ENCODE measurements at regions not wholly inside any gene's neighbourhood (a gene's known extent, or its start where the extent isn't known, plus 50 kb on each side); places are given as distances from the start of the nearest gene placed in this dataset.
"Not testable (repeated sequence)": the region's sequence is repeated elsewhere in the genome, so short reads cannot be mapped to it uniquely, and the experiment has no call there.

DNA sequence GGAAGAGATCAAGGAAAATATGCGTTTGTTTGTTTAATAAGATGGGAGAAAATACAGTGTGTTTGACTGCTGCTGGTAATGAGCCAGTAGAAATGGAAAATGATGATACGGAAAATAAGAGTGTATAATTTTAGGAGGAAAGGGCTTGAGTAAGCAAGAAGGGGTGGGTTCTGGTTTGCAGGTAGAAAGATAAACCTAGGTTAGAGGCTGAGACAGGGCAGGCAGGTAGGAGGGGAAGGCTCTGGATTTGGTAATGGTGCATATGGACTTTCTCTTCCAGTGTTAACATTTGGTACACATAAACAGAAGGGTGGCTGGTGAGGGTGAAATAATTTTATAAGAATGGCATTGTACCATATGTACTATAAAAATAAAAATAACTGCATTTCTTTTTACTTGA lies 84.4 kb downstream of the SRGAP2 start:
- H3K4me1 ChIP-seq (ENCODE audit: control insufficient read depth, insufficient read depth, low read length); H3K27ac ChIP-seq (ENCODE audit: low read length); H3K9me3 ChIP-seq (ENCODE audit: control insufficient read depth in 2 of 2, low read length in 2 of 2); H3K4me3 ChIP-seq (ENCODE audit: low read length in 2 of 2); H3K36me3 ChIP-seq (ENCODE audit: control insufficient read depth in 2 of 2, insufficient read depth in 2 of 2, low read length in 2 of 2); H3K9ac ChIP-seq (ENCODE audit: low read length in 2 of 2); H3K27me3 ChIP-seq (ENCODE audit: control insufficient read depth in 1 of 2, insufficient read depth in 2 of 2, low read length in 2 of 2): not testable (repeated sequence)

- not testable (repeated sequence) for H3K36me3 ChIP-seq (ENCODE audit: control insufficient read depth in 2 of 2, insufficient read depth in 2 of 2, low read length in 2 of 2); H3K9me3 ChIP-seq (ENCODE audit: control insufficient read depth in 2 of 2, low read length in 2 of 2)
These were observed 85.1 kb downstream of the SRGAP2 start for GRCh38 chr1:206288453-206288852.

DNA sequence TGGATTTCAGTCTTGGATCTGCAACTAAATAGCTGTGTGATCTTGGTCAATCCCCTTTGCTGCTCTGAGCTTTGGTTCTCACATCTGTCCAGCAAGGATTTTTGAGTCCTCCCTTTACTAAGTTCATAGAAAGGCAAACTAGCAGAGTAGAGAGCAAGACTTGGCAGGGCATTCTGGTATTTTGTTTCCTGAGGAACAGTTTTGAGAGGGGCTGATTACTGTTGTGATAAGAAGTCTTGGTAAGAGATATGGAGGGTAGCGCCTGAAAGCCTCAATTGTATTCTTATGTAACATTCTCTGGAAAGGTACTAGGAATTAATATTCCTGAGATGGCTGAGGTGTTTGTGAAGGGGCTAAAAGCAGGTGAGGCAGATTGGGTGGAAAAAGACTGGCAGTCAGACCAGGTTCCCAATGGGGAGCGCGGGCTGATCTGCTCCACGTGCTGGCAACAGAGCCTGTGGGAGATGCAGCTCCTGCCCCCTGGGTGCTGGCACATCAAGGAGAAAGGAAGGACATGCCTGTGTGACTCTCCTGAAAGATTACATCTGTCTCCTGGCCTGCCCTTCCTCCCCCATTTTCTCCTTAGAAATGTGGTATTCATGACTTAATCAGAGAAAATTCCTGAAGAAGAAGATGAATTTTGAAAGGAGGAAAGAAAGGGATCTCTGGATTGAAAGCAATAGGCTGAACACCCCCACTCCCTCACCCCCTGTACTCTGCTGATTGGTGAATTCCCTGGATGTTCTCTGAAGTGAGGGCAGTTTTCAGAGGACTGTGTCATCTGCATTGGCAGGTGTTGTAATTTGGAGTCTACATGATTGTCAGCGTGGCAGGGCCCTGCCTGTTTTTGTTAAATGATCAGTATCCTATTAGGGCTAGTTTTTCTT lies 94.0 kb downstream of the SRGAP2 start:
- H3K4me3 ChIP-seq (ENCODE audit: low read length in 2 of 2); H3K9me3 ChIP-seq (ENCODE audit: control insufficient read depth in 2 of 2, low read length in 2 of 2); H3K27ac ChIP-seq (ENCODE audit: low read length); H3K4me1 ChIP-seq (ENCODE audit: control insufficient read depth, insufficient read depth, low read length); H3K36me3 ChIP-seq (ENCODE audit: control insufficient read depth in 2 of 2, insufficient read depth in 2 of 2, low read length in 2 of 2); H3K27me3 ChIP-seq (ENCODE audit: control insufficient read depth in 1 of 2, insufficient read depth in 2 of 2, low read length in 2 of 2); H3K9ac ChIP-seq (ENCODE audit: low read length in 2 of 2): not testable (repeated sequence)

More at GRCh38 chr1:206288453-206288852, 85.1 kb downstream of the SRGAP2 start:
- not testable (repeated sequence) for H3K27me3 ChIP-seq (ENCODE audit: control insufficient read depth in 1 of 2, insufficient read depth in 2 of 2, low read length in 2 of 2); H3K4me1 ChIP-seq (ENCODE audit: control insufficient read depth, insufficient read depth, low read length); H3K9ac ChIP-seq (ENCODE audit: low read length in 2 of 2); H3K4me3 ChIP-seq (ENCODE audit: low read length in 2 of 2); H3K27ac ChIP-seq (ENCODE audit: low read length)

- not testable (repeated sequence) for H3K9me3 ChIP-seq (ENCODE audit: control insufficient read depth in 2 of 2, low read length in 2 of 2); H3K27ac ChIP-seq (ENCODE audit: low read length)
These were observed 94.7 kb downstream of the SRGAP2 start for GRCh38 chr1:206298032-206298392.

GRCh38 chr1:206299181-206299791 lies 95.9 kb downstream of the SRGAP2 start:
- not testable (repeated sequence) for H3K4me3 ChIP-seq (ENCODE audit: low read length in 2 of 2); H3K27ac ChIP-seq (ENCODE audit: low read length); H3K4me1 ChIP-seq (ENCODE audit: control insufficient read depth, insufficient read depth, low read length); H3K9ac ChIP-seq (ENCODE audit: low read length in 2 of 2); H3K27me3 ChIP-seq (ENCODE audit: control insufficient read depth in 1 of 2, insufficient read depth in 2 of 2, low read length in 2 of 2); H3K36me3 ChIP-seq (ENCODE audit: control insufficient read depth in 2 of 2, insufficient read depth in 2 of 2, low read length in 2 of 2); H3K9me3 ChIP-seq (ENCODE audit: control insufficient read depth in 2 of 2, low read length in 2 of 2)

More at GRCh38 chr1:206298032-206298392, 94.7 kb downstream of the SRGAP2 start:
- H3K9ac ChIP-seq (ENCODE audit: low read length in 2 of 2); H3K4me3 ChIP-seq (ENCODE audit: low read length in 2 of 2); H3K27me3 ChIP-seq (ENCODE audit: control insufficient read depth in 1 of 2, insufficient read depth in 2 of 2, low read length in 2 of 2); H3K36me3 ChIP-seq (ENCODE audit: control insufficient read depth in 2 of 2, insufficient read depth in 2 of 2, low read length in 2 of 2); H3K4me1 ChIP-seq (ENCODE audit: control insufficient read depth, insufficient read depth, low read length): not testable (repeated sequence)

GRCh38 chr1:206299942-206300341 lies 96.6 kb downstream of the SRGAP2 start:
- not testable (repeated sequence) for H3K4me3 ChIP-seq (ENCODE audit: low read length in 2 of 2); H3K9me3 ChIP-seq (ENCODE audit: control insufficient read depth in 2 of 2, low read length in 2 of 2); H3K9ac ChIP-seq (ENCODE audit: low read length in 2 of 2); H3K27me3 ChIP-seq (ENCODE audit: control insufficient read depth in 1 of 2, insufficient read depth in 2 of 2, low read length in 2 of 2); H3K36me3 ChIP-seq (ENCODE audit: control insufficient read depth in 2 of 2, insufficient read depth in 2 of 2, low read length in 2 of 2); H3K4me1 ChIP-seq (ENCODE audit: control insufficient read depth, insufficient read depth, low read length); H3K27ac ChIP-seq (ENCODE audit: low read length)

DNA sequence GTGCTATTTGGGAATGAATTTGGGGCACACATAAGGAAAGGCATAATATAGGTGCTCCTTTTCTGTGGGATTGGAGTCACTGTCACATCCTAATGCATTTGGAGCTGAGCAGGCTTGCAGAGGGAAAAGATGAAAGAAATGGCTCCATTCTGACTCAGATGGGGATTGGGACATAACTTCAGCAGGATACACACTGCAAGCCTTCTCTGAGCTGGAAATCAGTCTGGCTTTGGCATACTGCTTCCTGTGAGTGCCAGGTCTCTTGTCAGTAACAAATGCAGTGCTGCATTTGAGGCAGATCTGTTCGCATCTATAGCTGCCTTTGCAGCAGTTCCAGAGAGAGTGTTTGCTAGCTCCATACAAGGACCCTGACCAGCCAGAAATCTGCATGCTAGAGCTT lies 98.7 kb downstream of the SRGAP2 start:
- H3K27me3 ChIP-seq (ENCODE audit: control insufficient read depth in 1 of 2, insufficient read depth in 2 of 2, low read length in 2 of 2); H3K4me3 ChIP-seq (ENCODE audit: low read length in 2 of 2); H3K27ac ChIP-seq (ENCODE audit: low read length); H3K4me1 ChIP-seq (ENCODE audit: control insufficient read depth, insufficient read depth, low read length); H3K9ac ChIP-seq (ENCODE audit: low read length in 2 of 2); H3K9me3 ChIP-seq (ENCODE audit: control insufficient read depth in 2 of 2, low read length in 2 of 2); H3K36me3 ChIP-seq (ENCODE audit: control insufficient read depth in 2 of 2, insufficient read depth in 2 of 2, low read length in 2 of 2): not testable (repeated sequence)

DNA sequence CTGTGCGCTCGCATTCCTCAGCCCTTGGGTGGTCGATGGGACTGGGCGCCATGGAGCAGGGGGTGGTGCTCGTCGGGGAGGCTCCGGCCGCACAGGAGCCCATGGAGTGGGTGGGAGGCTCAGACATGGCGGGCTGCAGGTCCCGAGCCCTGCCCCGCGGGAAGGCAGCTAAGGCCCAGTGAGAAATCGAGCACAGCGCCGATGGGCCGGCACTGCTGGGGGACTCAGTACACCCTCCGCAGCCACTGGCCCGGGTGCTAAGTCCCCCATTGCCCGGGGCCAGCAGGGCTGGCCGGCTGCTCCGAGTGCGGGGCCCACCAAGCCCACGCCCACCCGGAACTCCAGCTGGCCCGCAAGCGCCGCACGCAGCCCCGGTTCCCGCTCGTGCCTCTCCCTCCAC lies 104.1 kb downstream of the SRGAP2 start:
- H3K36me3 ChIP-seq (ENCODE audit: control insufficient read depth in 2 of 2, insufficient read depth in 2 of 2, low read length in 2 of 2); H3K27me3 ChIP-seq (ENCODE audit: control insufficient read depth in 1 of 2, insufficient read depth in 2 of 2, low read length in 2 of 2); H3K9ac ChIP-seq (ENCODE audit: low read length in 2 of 2); H3K27ac ChIP-seq (ENCODE audit: low read length); H3K4me1 ChIP-seq (ENCODE audit: control insufficient read depth, insufficient read depth, low read length); H3K9me3 ChIP-seq (ENCODE audit: control insufficient read depth in 2 of 2, low read length in 2 of 2); H3K4me3 ChIP-seq (ENCODE audit: low read length in 2 of 2): not testable (repeated sequence)

DNA sequence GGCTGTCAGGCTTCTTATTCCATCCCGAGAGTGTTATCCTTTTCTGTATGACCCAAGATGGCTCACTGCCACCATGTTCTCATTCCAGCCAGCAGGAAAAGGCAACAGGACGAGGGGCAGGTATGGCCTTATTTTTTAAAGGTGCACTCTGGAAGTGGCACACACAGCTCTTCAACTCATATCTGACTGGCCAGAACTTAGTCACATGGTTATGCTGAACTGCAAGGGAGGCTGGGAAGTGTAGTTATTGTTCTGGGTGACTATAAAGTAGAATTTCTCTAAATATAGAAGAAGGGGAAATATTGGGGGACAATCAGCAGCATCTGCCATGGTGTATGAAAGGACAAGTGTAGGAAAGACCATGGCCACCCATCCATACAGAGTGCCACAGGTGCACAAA lies 107.6 kb downstream of the SRGAP2 start:
- not testable (repeated sequence) for H3K4me3 ChIP-seq (ENCODE audit: low read length in 2 of 2); H3K27ac ChIP-seq (ENCODE audit: low read length); H3K27me3 ChIP-seq (ENCODE audit: control insufficient read depth in 1 of 2, insufficient read depth in 2 of 2, low read length in 2 of 2); H3K36me3 ChIP-seq (ENCODE audit: control insufficient read depth in 2 of 2, insufficient read depth in 2 of 2, low read length in 2 of 2); H3K4me1 ChIP-seq (ENCODE audit: control insufficient read depth, insufficient read depth, low read length); H3K9me3 ChIP-seq (ENCODE audit: control insufficient read depth in 2 of 2, low read length in 2 of 2); H3K9ac ChIP-seq (ENCODE audit: low read length in 2 of 2)

GRCh38 chr1:206311611-206312273 lies 108.4 kb downstream of the SRGAP2 start:
- H3K27ac ChIP-seq (ENCODE audit: low read length); H3K9me3 ChIP-seq (ENCODE audit: control insufficient read depth in 2 of 2, low read length in 2 of 2); H3K9ac ChIP-seq (ENCODE audit: low read length in 2 of 2); H3K27me3 ChIP-seq (ENCODE audit: control insufficient read depth in 1 of 2, insufficient read depth in 2 of 2, low read length in 2 of 2); H3K36me3 ChIP-seq (ENCODE audit: control insufficient read depth in 2 of 2, insufficient read depth in 2 of 2, low read length in 2 of 2); H3K4me1 ChIP-seq (ENCODE audit: control insufficient read depth, insufficient read depth, low read length); H3K4me3 ChIP-seq (ENCODE audit: low read length in 2 of 2): not testable (repeated sequence)

GRCh38 chr1:206312274-206312665 lies 108.9 kb downstream of the SRGAP2 start:
- not testable (repeated sequence) for H3K4me3 ChIP-seq (ENCODE audit: low read length in 2 of 2); H3K9me3 ChIP-seq (ENCODE audit: control insufficient read depth in 2 of 2, low read length in 2 of 2); H3K9ac ChIP-seq (ENCODE audit: low read length in 2 of 2); H3K36me3 ChIP-seq (ENCODE audit: control insufficient read depth in 2 of 2, insufficient read depth in 2 of 2, low read length in 2 of 2); H3K27ac ChIP-seq (ENCODE audit: low read length); H3K27me3 ChIP-seq (ENCODE audit: control insufficient read depth in 1 of 2, insufficient read depth in 2 of 2, low read length in 2 of 2); H3K4me1 ChIP-seq (ENCODE audit: control insufficient read depth, insufficient read depth, low read length)

All from stomach smooth muscle (tissue), 2 donors.